HEK293T (cell line): ENCODE measurements at regions not wholly inside any gene's neighbourhood (a gene's known extent, or its start where the extent isn't known, plus 50 kb on each side); places are given as distances from the start of the nearest gene placed in this dataset.

Source experiments
- ELF4 ChIP-seq: fragments of 450-650 bp; IDR thresholded peaks from 2 replicates; pipeline ENCODE4 v1.6.1; 2017; ENCODE audit warnings: antibody characterized with exemption
- FOXK2 ChIP-seq: fragments of 450-650 bp; IDR thresholded peaks from 2 replicates; pipeline ENCODE4 v1.6.1; 2016; ENCODE audit warnings: mild to moderate bottlenecking
- HDGF ChIP-seq: fragments of 450-650 bp; IDR thresholded peaks from 2 replicates; pipeline ENCODE4 v1.6.1; 2017; ENCODE audit warnings: antibody characterized with exemption, borderline replicate concordance
- TARDBP ChIP-seq: fragments of 450-650 bp; IDR thresholded peaks from 2 replicates; pipeline ENCODE4 v1.6.1; 2016

DNA sequence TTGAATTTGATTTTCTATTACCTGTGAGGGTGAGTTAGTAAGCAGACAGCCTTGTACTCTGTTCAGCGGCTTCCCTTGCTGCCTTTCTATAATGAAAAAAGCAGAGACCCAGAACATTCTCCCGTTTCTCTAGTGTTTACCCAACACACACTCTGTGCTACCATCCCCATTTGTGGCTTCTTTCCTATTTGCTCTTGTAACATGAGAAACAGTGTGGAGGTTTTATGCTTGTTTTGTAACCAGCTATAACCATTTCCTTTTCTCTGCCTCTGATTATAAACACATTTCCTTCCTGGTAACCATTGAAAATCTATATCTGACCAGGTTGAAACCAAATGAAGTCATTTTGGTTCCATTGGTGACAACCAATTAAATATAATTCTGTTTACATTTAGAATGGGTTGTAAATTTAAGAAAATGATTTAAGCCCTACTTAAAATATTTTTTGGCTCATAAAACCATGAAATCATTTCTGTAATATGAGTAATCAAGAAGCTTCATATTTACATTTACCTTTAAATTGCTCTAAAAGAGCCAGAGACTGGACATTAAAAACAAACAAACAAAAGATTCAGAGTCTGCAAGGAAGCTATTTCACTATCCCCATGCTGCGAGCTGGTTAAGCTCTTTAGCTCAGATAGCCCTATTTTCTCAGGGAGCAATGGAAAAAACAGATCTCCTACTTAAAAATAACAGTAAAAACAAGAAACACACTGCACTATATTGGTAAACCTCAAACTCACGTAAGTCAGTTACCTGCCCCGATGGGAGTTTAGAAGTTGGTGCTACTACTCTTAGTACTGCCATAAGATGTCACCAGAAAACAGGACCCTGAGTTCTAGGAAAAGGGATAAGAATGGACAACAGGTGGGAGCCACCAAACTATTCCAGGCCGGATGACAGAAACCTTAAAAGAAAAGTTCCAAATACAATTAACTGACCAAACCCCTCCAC, 206.5 kb upstream of the EEA1 start:
- TF ChIP-seq FOXK2 (no peak), ELF4 (no peak), HDGF (no peak), TARDBP (no peak)
